GM19463 (cell line): ENCODE measurements at regions not wholly inside any gene's neighbourhood (a gene's known extent, or its start where the extent isn't known, plus 50 kb on each side); places are given as distances from the start of the nearest gene placed in this dataset.
"Not testable (repeated sequence)": the region's sequence is repeated elsewhere in the genome, so short reads cannot be mapped to it uniquely, and the experiment has no call there.

ENCODE experiments used
- ATAC-seq: cut with Tn5 transposase; IDR thresholded peaks from one replicate; pipeline ENCODE4 v1.9.1; 2021; ENCODE audit warnings: mild to moderate bottlenecking, moderate library complexity; ENCODE audit not compliant: unreplicated experiment

GRCh38 chr2:175624211-175624761 lies 377.8 kb downstream of the LNPK start:
- no peak for ATAC-seq

- no peak for ATAC-seq
These were observed 380.2 kb downstream of the LNPK start for GRCh38 chr2:175621821-175622220.

- no peak for ATAC-seq
These were observed 382.0 kb downstream of the LNPK start for GRCh38 chr2:175620106-175620505.

- no peak for ATAC-seq
These were observed 382.7 kb downstream of the LNPK start for GRCh38 chr2:175619179-175620045.

GRCh38 chr2:175612280-175612679 lies 389.8 kb downstream of the LNPK start:
- ATAC-seq: no peak

- no peak for ATAC-seq
These were observed 395.8 kb downstream of the LNPK start for GRCh38 chr2:175606010-175606841.

- ATAC-seq: no peak
These were observed 396.4 kb downstream of the LNPK start for GRCh38 chr2:175605640-175606009.

GRCh38 chr2:175601969-175602368 lies 400.1 kb downstream of the LNPK start:
- no peak for ATAC-seq

- no peak for ATAC-seq
These were observed 401.9 kb downstream of the LNPK start for GRCh38 chr2:175599966-175600831.

GRCh38 chr2:175597286-175597685 lies 404.8 kb downstream of the LNPK start:
- ATAC-seq: no peak

- no peak for ATAC-seq
These were observed 406.9 kb downstream of the LNPK start for GRCh38 chr2:175595139-175595538.

GRCh38 chr2:175593686-175594525 lies 408.2 kb downstream of the LNPK start:
- not testable (repeated sequence) for ATAC-seq

- ATAC-seq: not testable (repeated sequence)
These were observed 406.7 kb upstream of the ATP5MC3 start for GRCh38 chr2:175588213-175588612.

GRCh38 chr2:175585496-175585895 lies 404.0 kb upstream of the ATP5MC3 start:
- no peak for ATAC-seq

- no peak for ATAC-seq
These were observed 399.1 kb upstream of the ATP5MC3 start for GRCh38 chr2:175580652-175581051.

GRCh38 chr2:175579646-175580045 lies 398.1 kb upstream of the ATP5MC3 start:
- no peak for ATAC-seq

- ATAC-seq: no peak
These were observed 396.0 kb upstream of the ATP5MC3 start for GRCh38 chr2:175577368-175577970.

- ATAC-seq: no peak
These were observed 395.4 kb upstream of the ATP5MC3 start for GRCh38 chr2:175576875-175577274.

- ATAC-seq: no peak
These were observed 394.8 kb upstream of the ATP5MC3 start for GRCh38 chr2:175576270-175576669.
